Right kidney (tissue), 1 donor: ENCODE measurements at regions not wholly inside any gene's neighbourhood (a gene's known extent, or its start where the extent isn't known, plus 50 kb on each side); places are given as distances from the start of the nearest gene placed in this dataset.

Experiments used
- DNase-seq: peaks from one replicate; pipeline ENCODE4 v3.0.0-alpha.2; 2016

DNA sequence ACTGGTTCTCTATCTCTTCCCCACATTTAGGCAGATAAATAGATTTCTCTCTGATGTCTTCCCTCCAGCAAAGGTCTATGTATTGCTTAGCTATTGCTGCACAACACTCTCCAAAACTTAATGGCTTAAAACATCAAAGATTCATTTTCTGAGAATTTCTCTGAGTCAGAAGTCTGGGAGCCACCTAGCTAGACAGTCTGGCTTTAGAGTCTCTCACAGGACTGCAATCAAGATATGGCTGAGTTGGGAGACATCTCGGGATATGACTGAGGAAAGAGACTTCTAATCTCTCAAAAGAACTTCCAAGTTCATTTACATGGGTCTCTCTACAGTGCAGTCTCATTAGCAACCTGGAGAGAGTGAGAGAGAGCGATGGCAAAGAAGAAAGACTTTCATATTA lies 553.6 kb upstream of the GHITM start:
- no peak for DNase-seq

DNA sequence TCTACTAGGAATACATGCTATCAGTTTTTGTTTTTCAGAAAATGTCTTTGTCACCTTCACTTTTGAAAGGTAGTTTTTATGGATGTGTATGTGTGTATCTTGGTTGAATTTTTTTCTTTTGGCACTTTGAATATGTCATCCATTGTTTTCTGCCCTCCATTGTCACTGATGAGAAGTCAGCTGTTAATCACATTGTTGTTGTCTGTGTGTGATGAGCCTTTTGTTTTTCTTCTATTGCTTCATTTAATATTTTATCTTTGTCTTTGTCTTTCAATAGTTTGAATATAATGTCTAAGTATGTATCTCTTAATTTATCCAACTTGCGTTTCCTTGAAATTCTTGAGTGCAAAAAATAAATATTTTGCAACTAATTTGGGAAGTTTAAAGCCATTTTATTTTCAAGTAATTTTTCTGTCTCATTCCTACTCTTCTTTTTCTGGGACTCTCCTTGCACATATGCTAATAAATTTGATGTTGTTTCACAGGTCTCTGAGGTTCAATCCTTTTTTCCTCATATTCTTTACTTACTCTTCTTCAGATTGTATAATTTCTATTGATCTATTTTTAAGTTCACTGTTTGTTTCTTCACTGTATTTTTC lies 546.9 kb upstream of the GHITM start:
- no peak for DNase-seq

DNA sequence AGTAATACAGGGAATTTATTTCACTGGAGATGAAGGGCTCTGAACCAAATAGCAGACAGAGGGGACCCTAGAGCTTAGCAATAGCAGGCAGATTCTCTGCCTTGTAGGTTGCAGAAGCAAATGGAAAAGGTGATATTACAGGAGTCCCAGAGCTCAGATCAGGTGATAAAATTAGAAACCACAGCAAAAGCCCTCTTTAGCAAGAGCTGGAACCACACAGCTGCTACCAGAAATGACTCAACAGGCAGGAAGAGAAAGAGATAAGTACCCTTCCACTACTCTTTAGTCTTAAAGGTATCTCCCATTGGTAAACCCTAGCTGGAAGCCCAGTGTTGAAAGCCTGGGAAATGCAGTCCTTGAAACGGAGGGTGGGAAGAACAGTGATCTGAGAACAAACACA lies 535.6 kb upstream of the GHITM start:
- DNase-seq = no peak

DNA sequence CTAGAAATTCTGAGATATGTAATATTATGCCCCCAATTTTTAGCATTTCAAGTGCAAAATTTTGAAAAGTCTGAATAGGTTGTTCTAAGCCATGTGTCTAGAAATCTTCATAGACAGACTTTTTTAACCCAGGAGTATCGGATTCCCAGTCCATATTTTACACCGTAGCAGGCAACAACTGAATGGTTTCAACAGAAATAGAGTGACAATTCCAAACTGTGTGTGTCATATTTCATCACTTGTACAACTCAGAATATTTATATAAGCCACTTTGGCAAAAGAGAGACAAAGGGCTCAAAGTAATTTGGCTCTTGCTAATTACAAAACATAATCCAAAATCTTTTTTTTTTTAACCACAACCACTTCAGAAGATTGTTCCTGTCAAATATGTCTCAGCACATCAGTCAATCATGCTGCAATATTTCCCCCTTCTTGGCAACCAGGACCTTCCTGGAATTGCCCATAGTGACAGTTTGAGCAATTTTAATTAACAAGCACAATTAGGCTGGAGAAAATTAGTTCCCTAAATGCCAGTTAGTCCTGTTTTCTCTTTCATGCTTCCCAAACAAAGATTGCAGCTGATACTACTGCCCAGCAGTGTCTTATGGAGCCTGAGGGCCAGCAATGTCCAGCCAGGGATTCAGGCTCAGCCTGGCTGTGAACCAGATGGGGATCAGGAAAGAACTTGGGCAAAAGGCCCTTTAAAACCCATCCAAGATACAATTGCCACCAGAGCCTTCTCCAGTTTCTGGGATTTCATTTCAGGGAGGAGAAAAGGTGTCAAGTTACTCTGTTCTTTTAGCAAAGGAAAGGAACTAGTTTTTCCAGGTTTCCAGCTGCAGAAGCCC lies 533.3 kb upstream of the GHITM start:
- peak; percentile 4 for DNase-seq

DNA sequence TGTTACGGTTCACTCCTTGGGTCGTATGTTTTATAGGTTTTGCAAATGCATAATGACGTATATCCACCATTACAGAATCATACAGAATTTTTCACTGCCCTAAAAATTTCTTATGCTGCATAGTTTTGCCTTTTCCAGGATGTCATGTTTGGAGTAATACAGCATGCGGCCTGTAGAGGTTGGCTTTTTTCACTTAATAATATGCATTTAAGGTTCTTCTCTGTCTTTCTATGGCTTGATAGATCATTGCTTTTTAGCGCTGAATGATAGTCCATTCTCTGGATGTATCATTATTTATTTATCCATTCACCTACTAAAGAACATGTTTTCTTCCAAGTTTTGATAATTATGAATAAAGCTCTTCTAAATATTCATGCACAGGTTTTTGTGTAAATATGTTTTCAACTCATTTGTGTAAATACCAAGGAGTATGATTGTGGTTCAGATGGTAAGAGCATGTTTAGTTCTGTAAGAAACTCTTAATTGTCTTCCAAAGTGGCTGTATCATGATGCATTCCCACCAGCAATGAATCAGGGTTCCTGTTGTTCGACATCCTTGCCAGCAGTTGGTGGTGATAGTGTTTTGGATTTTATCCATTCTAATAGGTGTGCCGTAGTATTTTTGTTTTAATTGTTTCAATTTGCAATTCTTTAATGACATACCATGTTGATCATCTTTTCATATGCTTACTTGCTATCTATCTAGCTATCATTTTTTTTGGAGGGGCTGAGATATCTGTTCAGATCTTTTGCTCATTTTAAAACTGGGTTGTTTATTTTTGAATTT lies 531.2 kb upstream of the GHITM start:
- DNase-seq = no peak

DNA sequence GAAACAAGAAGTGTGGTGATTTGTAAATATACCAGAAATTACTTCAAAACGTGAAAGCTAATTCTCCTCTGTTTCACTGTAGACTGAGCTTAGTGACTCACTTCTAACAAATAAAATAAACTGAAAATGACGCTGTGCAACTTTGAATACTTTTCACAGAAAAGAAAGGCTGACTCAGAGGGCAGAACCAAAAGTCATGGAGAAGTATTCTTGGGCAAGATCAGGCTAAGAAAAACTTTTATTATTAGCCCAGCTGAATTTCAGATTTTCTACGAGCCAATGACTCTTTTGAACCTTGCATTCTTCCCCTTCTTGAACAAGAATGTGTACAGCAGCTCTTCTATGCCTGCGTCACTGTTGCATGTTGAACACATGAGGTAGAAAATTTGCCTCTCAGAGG lies 527.3 kb upstream of the GHITM start:
- no peak for DNase-seq

DNA sequence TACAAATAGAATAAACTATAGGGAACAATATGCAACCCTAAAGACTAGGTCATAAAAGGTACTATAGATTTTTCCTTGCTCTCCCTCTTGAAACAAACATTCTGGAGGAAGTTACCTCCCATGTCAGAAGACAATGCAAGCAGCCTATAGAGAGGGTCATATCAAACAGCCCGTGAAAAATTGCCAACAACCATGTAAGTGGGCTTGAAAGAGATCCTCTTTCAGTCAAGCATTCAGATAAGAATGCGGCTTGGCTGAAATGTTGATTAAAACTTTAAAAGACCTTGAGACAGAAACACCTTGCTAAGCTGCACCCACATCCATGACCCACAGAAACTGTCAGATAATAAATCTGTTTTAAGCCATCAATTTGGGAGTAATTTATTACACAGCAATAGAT lies 526.6 kb upstream of the GHITM start:
- no peak for DNase-seq

DNA sequence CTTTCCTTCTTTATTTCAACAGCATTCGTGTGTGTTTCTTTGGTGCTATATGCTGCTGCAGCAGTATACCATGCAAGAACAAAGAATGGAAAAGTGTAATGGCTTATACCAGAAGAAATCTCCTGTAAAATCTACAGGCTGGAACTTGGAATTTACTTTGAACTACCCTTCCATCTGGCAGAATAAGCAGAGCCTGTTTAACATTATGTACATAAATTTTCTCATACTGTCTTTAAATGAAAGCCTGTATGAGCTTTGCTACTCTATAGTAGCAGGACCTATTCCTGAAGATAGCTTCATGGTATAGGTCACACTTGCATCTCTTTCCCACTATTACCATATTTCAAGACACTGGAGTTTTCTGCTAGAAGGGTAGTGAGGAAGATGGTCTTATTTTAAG lies 522.1 kb upstream of the GHITM start:
- no peak for DNase-seq

DNA sequence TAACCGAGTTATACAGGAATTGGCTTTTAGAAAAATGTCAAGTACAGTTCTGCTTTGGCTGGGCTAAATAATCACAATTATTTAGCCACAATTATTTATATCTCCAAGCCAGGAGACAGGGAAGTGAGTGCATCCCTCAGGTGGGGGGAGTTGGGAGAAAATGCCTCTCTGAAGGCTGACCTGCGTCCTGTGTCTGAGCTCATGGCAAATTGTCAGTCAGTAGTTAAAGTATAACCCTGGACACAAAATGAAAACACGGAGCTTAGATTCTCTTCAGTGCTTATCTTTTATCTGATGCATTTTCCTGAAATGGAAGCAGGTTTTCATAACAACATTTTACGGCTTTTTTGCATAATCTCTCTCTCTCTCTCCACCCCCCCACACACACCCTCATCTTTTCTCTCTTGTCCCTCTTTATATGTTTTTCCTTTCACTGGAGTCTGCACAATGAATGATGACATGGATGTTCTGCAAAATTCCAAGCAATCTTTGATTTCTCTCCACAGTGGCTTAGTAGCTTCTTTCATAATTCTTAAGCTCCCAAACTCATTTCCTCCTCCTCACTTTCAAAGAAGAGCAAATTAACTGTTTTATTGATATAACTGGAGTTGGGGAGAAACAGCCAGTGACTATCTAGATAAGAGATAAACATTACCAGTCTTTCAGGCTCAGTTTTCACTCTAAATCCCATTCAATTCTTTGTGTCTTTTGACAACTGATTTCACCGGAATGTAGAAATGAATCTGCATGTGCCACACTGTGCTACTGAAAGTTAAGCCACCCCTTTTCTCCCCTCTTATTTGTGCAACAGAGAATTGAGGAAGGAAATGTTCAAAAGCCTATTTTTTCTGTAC lies 521.4 kb upstream of the GHITM start:
- no peak for DNase-seq

DNA sequence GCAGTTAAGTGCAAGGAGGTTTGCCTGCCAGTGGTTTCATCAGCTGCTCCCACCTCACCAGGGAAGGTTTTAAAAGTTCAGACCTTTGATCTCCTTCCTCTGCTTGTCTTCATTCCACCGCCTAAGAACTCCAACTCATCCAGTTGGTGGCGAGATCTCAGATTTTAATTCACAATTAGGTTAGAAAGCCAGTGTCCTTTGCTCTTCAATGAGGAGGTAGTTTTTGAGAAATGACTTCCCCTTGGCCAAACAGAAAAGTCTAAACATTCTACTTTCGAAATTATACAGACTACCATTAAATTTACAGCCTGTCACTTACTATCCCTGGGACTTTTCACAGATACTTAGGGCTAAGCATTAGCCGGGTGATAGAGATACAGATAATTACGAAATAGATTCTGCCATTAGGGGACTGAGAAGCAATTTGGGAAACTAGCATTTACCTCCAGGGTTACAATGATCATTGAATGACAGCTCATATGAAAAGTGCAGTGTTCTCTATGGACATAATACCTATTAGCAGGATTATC lies 513.4 kb upstream of the GHITM start:
- DNase-seq = no peak

DNA sequence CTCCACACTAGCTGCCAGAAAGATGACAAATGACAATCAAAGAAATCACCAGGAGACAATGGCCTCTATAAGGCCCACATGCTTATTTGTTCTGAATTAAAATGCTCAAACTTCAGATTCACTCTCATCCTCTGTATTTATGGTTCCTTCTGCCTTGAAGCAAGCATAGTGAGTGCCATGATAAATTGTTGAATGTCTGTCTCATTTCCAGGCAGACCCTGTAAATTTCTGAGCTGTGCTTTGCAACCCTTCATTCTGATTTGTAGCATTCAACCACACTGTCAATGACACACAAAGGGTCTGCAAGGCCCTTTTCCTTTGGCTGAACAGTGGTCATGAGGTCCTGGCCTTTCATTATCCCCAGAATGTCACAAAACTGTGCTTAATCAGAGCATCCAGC lies 506.6 kb upstream of the GHITM start:
- no peak for DNase-seq

DNA sequence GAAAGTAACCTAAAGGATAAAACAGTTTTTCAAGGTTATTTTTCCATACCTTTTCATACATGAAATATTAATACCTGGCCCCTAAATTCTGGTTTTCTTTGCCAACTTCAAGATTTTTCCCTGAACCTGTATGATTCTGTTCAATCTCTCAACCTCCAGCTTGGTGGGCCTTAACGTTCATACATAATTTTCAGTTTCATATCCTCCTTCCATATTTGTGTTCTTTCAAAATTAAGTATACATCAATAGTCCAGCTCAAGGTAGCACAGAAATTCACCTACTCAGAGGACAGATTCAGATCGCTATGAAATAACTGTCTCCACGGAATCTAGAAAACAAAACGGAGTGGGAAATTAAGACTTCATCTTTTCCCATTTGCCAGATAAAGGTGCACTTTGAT lies 505.8 kb upstream of the GHITM start:
- DNase-seq = no peak

DNA sequence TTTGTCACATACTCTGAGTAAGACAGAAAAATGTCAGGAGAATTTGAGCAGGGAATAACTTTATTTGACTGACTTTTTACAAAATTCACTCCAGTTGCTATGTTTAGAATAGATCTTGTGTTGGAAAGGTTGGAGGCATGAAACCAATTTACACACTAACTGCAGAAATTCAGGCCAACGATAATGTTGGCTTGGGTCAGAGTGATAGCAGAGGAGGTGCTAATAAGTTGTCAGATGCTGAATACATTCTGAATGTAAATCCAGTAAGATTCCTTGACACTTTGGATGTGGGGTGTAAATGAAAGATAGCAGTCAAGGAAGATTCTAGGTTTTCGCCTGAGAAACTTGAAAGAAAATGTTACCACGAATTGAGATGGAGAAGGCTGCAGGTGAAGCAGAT lies 502.5 kb upstream of the GHITM start:
- DNase-seq = no peak

DNA sequence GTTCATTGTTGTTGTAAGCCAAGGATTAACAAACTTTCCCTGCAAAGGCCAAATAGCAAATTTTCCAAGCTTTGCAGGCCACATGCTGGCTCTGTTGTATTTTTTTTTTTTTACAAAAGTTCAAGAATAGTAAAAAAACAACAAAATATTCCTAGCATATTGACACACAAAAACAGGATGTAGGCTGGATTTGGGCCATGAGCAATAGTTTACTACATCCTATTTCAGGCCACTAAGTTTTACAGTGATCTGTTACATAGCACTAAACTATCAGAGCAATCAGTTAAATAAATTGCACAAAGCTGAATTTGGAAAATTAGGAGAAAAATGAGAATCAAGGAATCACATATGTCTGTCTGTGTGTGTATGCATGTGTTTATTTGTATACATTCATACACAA lies 491.8 kb upstream of the GHITM start:
- no peak for DNase-seq

DNA sequence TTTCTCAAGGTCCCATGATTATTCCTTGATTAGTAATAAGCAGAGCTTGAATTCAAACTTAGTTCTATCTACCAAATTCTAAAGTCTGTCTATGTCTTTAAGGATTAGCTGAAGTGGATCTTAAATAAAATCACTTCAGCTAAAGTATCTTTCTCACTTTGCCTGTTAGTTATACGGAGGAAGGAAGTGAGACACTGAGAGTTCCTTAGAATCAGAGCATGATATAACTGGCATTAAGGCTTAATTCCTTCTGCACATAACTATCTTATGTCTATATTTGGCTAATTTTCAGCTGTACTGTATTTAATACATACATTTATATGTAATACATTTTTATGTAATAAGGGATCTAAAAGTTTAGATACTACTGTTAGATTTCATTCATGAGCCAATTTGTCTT lies 491.1 kb upstream of the GHITM start:
- DNase-seq = no peak

DNA sequence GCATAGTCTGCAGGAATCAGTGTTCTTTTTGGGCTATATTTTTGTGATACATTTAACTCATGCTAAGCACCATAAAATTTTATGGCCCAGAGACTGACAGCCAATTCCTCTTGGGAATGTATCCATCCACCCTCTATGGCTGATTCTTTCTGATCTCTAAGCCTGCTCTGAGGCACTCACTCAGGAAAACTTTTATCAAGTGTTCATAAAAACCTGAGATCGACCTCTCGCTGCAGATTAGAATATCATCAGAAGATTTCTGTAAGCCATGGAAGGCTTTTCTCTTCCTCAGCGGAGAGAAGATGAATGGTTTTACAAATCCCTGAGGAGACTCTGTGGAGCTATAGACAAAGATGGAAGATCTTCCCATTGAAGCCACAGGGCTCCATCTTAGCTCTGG lies 489.8 kb upstream of the GHITM start:
- DNase-seq = no peak

DNA sequence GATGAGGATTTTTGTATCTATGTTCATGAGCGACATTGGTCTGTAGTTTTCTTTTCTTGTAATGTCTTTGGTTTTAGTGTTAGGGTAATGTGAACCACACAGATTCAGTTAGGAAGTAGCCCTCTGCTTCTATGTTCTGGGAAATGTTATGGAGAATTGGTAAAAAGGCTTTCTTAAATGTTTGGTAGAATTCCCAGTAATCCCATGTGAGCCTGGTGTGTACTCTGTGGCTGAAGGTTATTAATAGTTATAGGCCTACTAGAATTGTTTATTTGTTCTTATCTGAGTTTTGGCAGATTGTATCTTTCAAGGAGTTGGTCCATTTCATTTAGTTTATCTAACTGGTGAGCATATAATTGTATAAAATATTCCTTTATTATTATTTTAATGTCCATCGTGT lies 484.6 kb upstream of the GHITM start:
- no peak for DNase-seq

DNA sequence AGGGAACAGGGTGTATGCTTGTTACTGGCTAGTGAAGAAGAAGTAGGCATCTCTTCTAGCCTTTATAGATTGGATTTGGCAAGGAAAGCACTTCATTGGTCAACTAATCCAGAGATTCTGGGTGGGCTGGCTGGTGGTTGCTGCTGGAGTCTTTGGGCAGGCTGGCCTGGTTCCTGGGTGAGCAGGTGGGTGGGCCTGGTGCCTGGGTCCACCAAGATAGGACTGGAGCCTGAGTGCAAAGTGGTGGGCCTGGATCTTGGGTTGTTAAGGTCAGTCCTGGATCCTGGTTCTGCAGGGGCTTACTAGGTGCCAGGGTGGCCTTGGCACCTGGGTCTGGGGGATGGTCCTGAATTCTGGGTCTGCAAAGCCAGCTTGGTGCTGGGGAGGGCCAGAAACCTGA lies 482.4 kb upstream of the GHITM start:
- DNase-seq = no peak

DNA sequence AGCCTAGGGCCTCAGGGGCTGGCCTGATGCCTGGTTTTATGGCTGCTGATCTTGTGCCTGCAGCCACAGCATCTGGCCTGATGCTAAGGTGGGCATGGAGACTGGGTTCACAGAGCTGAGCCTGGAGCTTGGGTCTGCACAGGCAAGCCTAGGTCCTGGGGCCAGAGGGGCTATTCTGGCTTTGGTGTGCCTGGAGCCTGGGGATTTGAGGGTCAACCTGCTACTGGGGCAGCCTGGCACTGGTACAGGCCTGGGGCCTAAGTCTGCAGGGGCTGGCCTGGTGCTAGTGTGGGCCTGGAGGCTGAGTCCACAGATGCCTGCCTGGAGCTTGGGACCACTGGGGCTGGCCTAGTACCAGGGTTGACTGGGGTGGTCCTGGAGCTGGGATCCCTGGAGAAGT lies 481.8 kb upstream of the GHITM start:
- no peak for DNase-seq

DNA sequence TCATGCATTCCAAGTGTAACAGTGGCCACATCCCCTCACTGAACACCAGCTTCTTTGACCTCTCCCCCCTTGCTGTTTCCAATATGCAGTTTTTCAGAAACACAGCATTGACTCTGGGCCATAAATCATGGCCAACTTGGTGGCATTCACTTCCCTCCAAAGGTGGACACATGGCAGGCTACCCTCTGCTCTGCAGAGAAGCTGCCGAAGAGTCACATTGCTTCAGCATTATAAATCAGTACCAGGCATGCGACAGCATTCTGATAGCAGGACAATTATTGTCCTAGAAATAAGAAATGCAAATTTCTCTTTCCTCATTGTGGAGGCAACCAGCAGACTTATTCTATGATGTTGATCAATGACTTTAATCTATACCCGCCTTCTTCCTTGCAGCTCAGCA lies 475.4 kb upstream of the GHITM start:
- DNase-seq = no peak

DNA sequence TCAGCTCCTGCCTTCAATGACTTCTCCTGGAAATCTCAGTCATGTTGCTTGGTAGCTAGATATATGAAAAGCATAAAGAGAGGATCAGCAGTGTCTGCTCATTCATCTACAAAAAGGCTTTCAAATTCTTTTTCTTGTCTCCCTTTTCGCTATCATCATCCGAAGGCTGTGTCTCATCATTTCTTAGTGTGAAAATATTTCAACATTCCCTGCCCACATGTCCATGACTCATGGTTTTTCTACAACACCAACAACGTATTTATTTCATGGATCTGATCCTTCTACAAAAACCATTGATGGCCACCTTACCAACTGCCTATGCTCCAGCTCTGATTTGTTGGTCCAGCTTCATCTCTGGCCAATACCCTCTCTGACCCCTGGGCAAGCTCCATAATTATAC lies 472.5 kb upstream of the GHITM start:
- no peak for DNase-seq

DNA sequence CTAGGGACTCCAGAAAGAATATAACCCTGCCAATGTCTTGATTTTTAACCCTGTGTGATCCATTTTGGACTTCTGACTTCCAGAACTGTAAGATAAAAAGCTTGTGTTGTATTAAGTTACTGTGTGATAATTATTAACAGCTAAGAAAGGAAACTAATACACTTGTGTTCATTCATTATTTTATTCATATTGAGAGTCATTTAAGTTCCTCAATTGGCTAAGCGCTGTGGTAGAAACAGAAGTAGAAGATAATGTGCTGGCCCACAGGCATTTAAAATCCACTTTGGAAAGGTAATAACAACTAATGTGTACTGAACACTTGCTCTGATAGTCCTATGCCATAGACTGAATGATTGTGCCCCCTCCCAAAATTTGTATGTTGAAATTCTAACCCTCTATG lies 471.7 kb upstream of the GHITM start:
- DNase-seq = no peak
